HG03039 (cell line): ENCODE measurements at regions not wholly inside any gene's neighbourhood (a gene's known extent, or its start where the extent isn't known, plus 50 kb on each side); places are given as distances from the start of the nearest gene placed in this dataset.

ENCODE experiments used
- ATAC-seq: cut with Tn5 transposase; IDR thresholded peaks from one replicate; pipeline ENCODE4 v1.9.1; 2021; ENCODE audit warnings: mild to moderate bottlenecking, moderate library complexity; ENCODE audit not compliant: unreplicated experiment

- no peak for ATAC-seq
Measured at GRCh38 chr3:157815739-157816138, 290.5 kb downstream of the SHOX2 start.

- ATAC-seq, result no peak
Measured at GRCh38 chr3:157810924-157811718, 295.1 kb downstream of the SHOX2 start.

GRCh38 chr3:157807280-157807679 is 298.9 kb downstream of the SHOX2 start:
- no peak for ATAC-seq

GRCh38 chr3:157805538-157805937 is 300.7 kb downstream of the SHOX2 start:
- no peak for ATAC-seq

GRCh38 chr3:157794771-157795170 is 291.6 kb upstream of the VEPH1 start:
- no peak for ATAC-seq

- no peak for ATAC-seq
Measured at GRCh38 chr3:157793745-157794144, 290.5 kb upstream of the VEPH1 start.

- ATAC-seq, result no peak
Measured at GRCh38 chr3:157789162-157789561, 285.9 kb upstream of the VEPH1 start.

GRCh38 chr3:157786618-157787017 is 283.4 kb upstream of the VEPH1 start:
- no peak for ATAC-seq

GRCh38 chr3:157786211-157786610 is 283.0 kb upstream of the VEPH1 start:
- ATAC-seq, result no peak

GRCh38 chr3:157785102-157785826 is 282.0 kb upstream of the VEPH1 start:
- no peak for ATAC-seq

- ATAC-seq, result no peak
Measured at GRCh38 chr3:157782236-157782635, 279.0 kb upstream of the VEPH1 start.

GRCh38 chr3:157776861-157777260 is 273.6 kb upstream of the VEPH1 start:
- no peak for ATAC-seq

GRCh38 chr3:157775446-157775845 is 272.2 kb upstream of the VEPH1 start:
- ATAC-seq, result no peak

- ATAC-seq, result no peak
Measured at GRCh38 chr3:157769378-157769777, 266.2 kb upstream of the VEPH1 start.

GRCh38 chr3:157767607-157768006 is 264.4 kb upstream of the VEPH1 start:
- ATAC-seq, result no peak

- no peak for ATAC-seq
Measured at GRCh38 chr3:157763644-157764043, 260.4 kb upstream of the VEPH1 start.

- ATAC-seq, result no peak
Measured at GRCh38 chr3:157759311-157759710, 256.1 kb upstream of the VEPH1 start.

GRCh38 chr3:157755233-157755632 is 252.0 kb upstream of the VEPH1 start:
- ATAC-seq, result no peak

GRCh38 chr3:157754451-157754850 is 251.2 kb upstream of the VEPH1 start:
- ATAC-seq, result no peak

GRCh38 chr3:157753787-157754136 is 250.5 kb upstream of the VEPH1 start:
- no peak for ATAC-seq

- ATAC-seq, result no peak
Measured at GRCh38 chr3:157752956-157753786, 250.0 kb upstream of the VEPH1 start.

- ATAC-seq, result no peak
Measured at GRCh38 chr3:157752554-157752953, 249.3 kb upstream of the VEPH1 start.
